ENCODE measurements at regions not wholly inside any gene's neighbourhood (a gene's known extent, or its start where the extent isn't known, plus 50 kb on each side); places are given as distances from the start of the nearest gene placed in this dataset.

DNA sequence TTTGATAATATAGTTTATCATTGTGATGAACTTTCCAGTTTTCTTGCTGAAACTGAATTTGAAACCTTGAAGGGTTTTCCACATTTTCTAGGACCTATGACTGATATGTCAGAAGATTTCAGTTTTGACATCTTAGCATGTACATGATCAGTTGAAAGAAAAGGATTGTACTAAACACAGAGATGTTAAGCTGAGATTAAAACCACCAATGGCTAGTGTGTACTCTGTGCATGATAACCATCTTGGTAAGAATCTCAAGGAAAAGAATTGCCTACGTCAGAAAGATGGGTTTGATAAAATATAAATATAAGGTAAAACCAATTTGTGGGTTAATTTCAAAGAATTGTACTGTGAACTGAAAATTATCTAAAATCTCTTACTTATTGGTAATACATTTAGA lies 776.4 kb downstream of the GATA3 start:
- H3K27me3 ChIP-seq (ENCODE audit: low read length) = no peaks in the 10 kb centered on the region
- H3K27ac ChIP-seq (ENCODE audit: low read depth, low read length) = no peak overlapping the region
- H3K9me2 ChIP-seq (replicated peaks; ENCODE audit: insufficient read depth, low read length) = no peaks in the 10 kb centered on the region
- no peak overlapping the region for H3K4me2 ChIP-seq (ENCODE audit: low read depth, low read length, poor library complexity, severe bottlenecking)
- no peak overlapping the region for H2AFZ ChIP-seq (ENCODE audit: low read depth, low read length, severe bottlenecking)
- H3K4me3 ChIP-seq (ENCODE audit: insufficient read depth, low read length, poor library complexity, severe bottlenecking) = no peak overlapping the region
- no peaks in the 10 kb centered on the region for H4K20me1 ChIP-seq (ENCODE audit: low read depth, low read length)
- no peaks in the 10 kb centered on the region for H3K79me2 ChIP-seq (ENCODE audit: insufficient read depth, low read length)
- no peaks in the 10 kb centered on the region for H3K36me3 ChIP-seq (ENCODE audit: low read length)
- no peaks in the 10 kb centered on the region for H3F3A ChIP-seq (ENCODE audit: insufficient read depth)
- no peak overlapping the region for H3K9ac ChIP-seq (ENCODE audit: low read length)
- no peaks in the 10 kb centered on the region for H3K9me3 ChIP-seq (ENCODE audit: insufficient read depth, low read length)
- no peak for TF ChIP-seq EZH2phosphoT487 (conservative IDR thresholded peaks at IDR 0.05; ENCODE audit: low read length)
- TF ChIP-seq, protein P1, sequence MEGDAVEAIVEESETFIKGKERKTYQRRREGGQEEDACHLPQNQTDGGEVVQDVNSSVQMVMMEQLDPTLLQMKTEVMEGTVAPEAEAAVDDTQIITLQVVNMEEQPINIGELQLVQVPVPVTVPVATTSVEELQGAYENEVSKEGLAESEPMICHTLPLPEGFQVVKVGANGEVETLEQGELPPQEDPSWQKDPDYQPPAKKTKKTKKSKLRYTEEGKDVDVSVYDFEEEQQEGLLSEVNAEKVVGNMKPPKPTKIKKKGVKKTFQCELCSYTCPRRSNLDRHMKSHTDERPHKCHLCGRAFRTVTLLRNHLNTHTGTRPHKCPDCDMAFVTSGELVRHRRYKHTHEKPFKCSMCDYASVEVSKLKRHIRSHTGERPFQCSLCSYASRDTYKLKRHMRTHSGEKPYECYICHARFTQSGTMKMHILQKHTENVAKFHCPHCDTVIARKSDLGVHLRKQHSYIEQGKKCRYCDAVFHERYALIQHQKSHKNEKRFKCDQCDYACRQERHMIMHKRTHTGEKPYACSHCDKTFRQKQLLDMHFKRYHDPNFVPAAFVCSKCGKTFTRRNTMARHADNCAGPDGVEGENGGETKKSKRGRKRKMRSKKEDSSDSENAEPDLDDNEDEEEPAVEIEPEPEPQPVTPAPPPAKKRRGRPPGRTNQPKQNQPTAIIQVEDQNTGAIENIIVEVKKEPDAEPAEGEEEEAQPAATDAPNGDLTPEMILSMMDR (IDR thresholded peaks at IDR 0.05; ENCODE audit: insufficient read depth, low read length, poor library complexity, severe bottlenecking) = no peak

DNA sequence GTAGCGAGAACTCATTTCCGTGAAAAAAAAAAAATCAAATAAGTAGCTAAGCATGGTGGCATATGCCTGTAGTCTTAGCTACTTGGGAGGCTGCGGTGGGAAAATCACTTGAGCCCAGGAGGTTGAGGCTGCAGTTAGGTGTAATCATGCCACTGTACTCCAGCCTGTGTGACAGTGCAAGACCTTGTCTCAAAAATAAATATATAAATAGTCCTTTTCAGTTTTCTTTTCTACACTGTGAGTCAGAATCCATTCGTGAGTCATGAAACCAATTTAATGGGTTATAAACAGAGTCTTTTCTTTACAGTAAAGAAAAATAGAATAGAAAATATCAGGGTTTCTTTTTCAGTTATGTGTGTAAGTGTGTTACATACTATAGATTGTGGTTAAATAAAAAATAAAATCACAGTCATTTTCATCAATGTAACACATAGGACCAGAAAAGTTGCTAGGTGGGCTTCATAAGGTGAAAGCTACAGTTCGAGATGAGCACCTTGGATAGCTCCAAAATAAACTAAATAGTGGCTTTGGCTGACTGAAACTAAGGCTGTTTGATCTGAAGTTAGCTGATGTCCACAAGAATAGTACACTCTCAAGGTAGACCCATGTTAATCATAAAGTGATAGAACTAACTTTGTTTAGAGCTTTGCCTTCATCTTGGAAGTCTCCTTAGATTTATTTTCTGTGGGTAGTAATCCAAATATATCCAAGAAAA lies 781.1 kb downstream of the GATA3 start:
- Histone ChIP-seq H3K4me3 (ENCODE audit: insufficient read depth, low read length, poor library complexity, severe bottlenecking) (no peak overlapping the region), H3K4me2 (ENCODE audit: low read depth, low read length, poor library complexity, severe bottlenecking) (no peak overlapping the region), H3K27ac (ENCODE audit: low read depth, low read length) (no peak overlapping the region), H3K9me2 (replicated peaks; ENCODE audit: insufficient read depth, low read length) (no peaks in the 10 kb centered on the region), H3K27me3 (ENCODE audit: low read length) (no peaks in the 10 kb centered on the region), H2AFZ (ENCODE audit: low read depth, low read length, severe bottlenecking) (no peak overlapping the region), H3K79me2 (ENCODE audit: insufficient read depth, low read length) (no peaks in the 10 kb centered on the region), H3K9ac (ENCODE audit: low read length) (no peak overlapping the region), H3F3A (ENCODE audit: insufficient read depth) (no peaks in the 10 kb centered on the region), H4K20me1 (ENCODE audit: low read depth, low read length) (no peaks in the 10 kb centered on the region), H3K36me3 (ENCODE audit: low read length) (no peaks in the 10 kb centered on the region), H3K9me3 (ENCODE audit: insufficient read depth, low read length) (no peaks in the 10 kb centered on the region)
- TF ChIP-seq EZH2phosphoT487 (conservative IDR thresholded peaks at IDR 0.05; ENCODE audit: low read length) = no peak
- TF ChIP-seq, protein P1 (IDR thresholded peaks at IDR 0.05; ENCODE audit: insufficient read depth, low read length, poor library complexity, severe bottlenecking) = no peak

DNA sequence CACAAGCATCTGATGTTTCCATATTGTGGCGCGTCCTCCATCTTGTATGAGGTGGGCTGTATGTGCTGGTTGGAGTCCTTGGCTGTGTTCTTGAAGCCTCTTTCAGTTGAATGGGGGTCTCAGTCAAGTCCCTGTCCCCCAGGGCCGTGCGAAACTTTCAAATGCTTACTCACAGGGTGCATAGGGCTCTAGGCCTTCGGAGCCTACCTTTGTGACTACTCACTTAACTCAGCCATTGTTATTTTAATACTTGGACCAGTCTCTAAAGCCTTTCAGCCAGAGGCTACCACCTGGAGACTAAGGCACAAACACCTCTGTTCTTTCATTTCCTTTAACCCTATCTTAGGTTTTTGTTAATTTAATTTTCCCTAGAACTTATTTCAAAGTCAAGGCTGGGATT lies 785.9 kb downstream of the GATA3 start:
- TF ChIP-seq EZH2phosphoT487 (conservative IDR thresholded peaks at IDR 0.05; ENCODE audit: low read length) = no peak
- TF ChIP-seq, protein P1 (IDR thresholded peaks at IDR 0.05; ENCODE audit: insufficient read depth, low read length, poor library complexity, severe bottlenecking) = no peak
- Histone ChIP-seq H3K9ac (ENCODE audit: low read length) (no peak overlapping the region), H3K4me3 (ENCODE audit: insufficient read depth, low read length, poor library complexity, severe bottlenecking) (no peak overlapping the region), H3K9me2 (replicated peaks; ENCODE audit: insufficient read depth, low read length) (no peaks in the 10 kb centered on the region), H3K79me2 (ENCODE audit: insufficient read depth, low read length) (no peaks in the 10 kb centered on the region), H3K27ac (ENCODE audit: low read depth, low read length) (no peak overlapping the region), H3K27me3 (ENCODE audit: low read length) (no peaks in the 10 kb centered on the region), H3K36me3 (ENCODE audit: low read length) (no peaks in the 10 kb centered on the region), H4K20me1 (ENCODE audit: low read depth, low read length) (no peaks in the 10 kb centered on the region), H2AFZ (ENCODE audit: low read depth, low read length, severe bottlenecking) (no peak overlapping the region), H3K4me2 (ENCODE audit: low read depth, low read length, poor library complexity, severe bottlenecking) (no peak overlapping the region), H3F3A (ENCODE audit: insufficient read depth) (no peaks in the 10 kb centered on the region), H3K9me3 (ENCODE audit: insufficient read depth, low read length) (no peaks in the 10 kb centered on the region)
